ENCODE measurements at regions not wholly inside any gene's neighbourhood (a gene's known extent, or its start where the extent isn't known, plus 50 kb on each side); places are given as distances from the start of the nearest gene placed in this dataset.

DNA sequence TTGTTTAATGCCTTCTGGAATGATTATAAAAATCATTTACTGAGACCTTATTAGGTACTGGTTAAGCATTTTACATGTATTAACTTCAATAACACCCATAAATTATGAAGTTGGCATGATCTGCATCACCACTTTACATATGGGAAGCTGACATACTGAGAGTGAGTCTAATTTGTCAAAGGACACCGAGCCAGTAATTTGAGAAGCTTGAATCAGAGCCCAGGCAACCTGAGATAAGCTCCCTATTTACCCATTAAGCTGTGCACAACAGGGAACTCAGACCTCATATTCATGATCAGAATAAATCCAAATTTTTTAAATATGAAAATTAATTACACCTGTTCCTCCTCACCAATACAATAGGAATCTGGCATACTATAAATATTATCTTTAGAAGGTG, 247.9 kb upstream of the EPHA5 start:
- TF ChIP-seq, protein P1, sequence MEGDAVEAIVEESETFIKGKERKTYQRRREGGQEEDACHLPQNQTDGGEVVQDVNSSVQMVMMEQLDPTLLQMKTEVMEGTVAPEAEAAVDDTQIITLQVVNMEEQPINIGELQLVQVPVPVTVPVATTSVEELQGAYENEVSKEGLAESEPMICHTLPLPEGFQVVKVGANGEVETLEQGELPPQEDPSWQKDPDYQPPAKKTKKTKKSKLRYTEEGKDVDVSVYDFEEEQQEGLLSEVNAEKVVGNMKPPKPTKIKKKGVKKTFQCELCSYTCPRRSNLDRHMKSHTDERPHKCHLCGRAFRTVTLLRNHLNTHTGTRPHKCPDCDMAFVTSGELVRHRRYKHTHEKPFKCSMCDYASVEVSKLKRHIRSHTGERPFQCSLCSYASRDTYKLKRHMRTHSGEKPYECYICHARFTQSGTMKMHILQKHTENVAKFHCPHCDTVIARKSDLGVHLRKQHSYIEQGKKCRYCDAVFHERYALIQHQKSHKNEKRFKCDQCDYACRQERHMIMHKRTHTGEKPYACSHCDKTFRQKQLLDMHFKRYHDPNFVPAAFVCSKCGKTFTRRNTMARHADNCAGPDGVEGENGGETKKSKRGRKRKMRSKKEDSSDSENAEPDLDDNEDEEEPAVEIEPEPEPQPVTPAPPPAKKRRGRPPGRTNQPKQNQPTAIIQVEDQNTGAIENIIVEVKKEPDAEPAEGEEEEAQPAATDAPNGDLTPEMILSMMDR (IDR thresholded peaks at IDR 0.05; ENCODE audit: extremely low read depth in 1 of 2, insufficient read depth in 1 of 2, low read depth in 1 of 2, low read length in 2 of 2) = no peak
- TF ChIP-seq MYC (IDR thresholded peaks at IDR 0.05; ENCODE audit: low read depth, low read length) = no peak
- TF ChIP-seq POLR2A (IDR thresholded peaks at IDR 0.05; ENCODE audit: low read depth, low read length) = no peak
- TF ChIP-seq POLR2AphosphoS5 (IDR thresholded peaks at IDR 0.05; ENCODE audit: insufficient read depth, low read depth, low read length) = no peak
- TF ChIP-seq, protein P2, sequence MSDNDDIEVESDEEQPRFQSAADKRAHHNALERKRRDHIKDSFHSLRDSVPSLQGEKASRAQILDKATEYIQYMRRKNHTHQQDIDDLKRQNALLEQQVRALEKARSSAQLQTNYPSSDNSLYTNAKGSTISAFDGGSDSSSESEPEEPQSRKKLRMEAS (IDR thresholded peaks at IDR 0.05; ENCODE audit: insufficient read depth, insufficient read length) = no peak

Data from endothelial cell of umbilical vein (primary cell).